ENCODE measurements at regions not wholly inside any gene's neighbourhood (a gene's known extent, or its start where the extent isn't known, plus 50 kb on each side); places are given as distances from the start of the nearest gene placed in this dataset.

- TF ChIP-seq POLR2A (IDR thresholded peaks at IDR 0.05), result no peak
- no peak for TF ChIP-seq CTCF (IDR thresholded peaks at IDR 0.05)
These were observed 498.5 kb downstream of the CDY2B start for GRCh38 chrY:17381431-17382070.
